Psoas muscle (tissue), 7 donors: ENCODE measurements at regions not wholly inside any gene's neighbourhood (a gene's known extent, or its start where the extent isn't known, plus 50 kb on each side); places are given as distances from the start of the nearest gene placed in this dataset.

ENCODE experiments used
- ATAC-seq, 4 donors: fragments of 200-7000 bp; cut with Tn5 transposase; one replicate each; pipeline ENCODE4 v1.9.1; 2020; ENCODE audit warnings: moderate library complexity in 3 of 4, mild to moderate bottlenecking in 2 of 4
- DNase-seq, 2 donors: peaks; one replicate each; pipeline ENCODE4 v3.0.0-alpha.2; 2020
- H3K27ac ChIP-seq: fragments of 200-600 bp; one replicate; pipeline ENCODE4 v1.8.0; 2022
- H3K27me3 ChIP-seq, 3 donors: fragments of 200-600 bp in 1 of 3; one replicate each; pipeline versions ENCODE4 v1.6.1 to v1.8.0; 2013 to 2022; ENCODE audit warnings: low read length in 2 of 3, mild to moderate bottlenecking in 2 of 3, moderate library complexity in 1 of 3; ENCODE audit not compliant: insufficient read depth in 3 of 3
- H3K36me3 ChIP-seq, 2 donors: fragments of 200-600 bp in 1 of 2; one replicate each; pipeline versions ENCODE4 v1.6.1 to v1.8.0; 2013 to 2022; ENCODE audit warnings: low read depth in 1 of 2, mild to moderate bottlenecking in 1 of 2, moderate library complexity in 1 of 2; ENCODE audit not compliant: insufficient read depth in 1 of 2
- H3K4me1 ChIP-seq: fragments of 200-600 bp; one replicate; pipeline ENCODE4 v1.8.0; 2022
- H3K4me3 ChIP-seq: fragments of 200-600 bp; one replicate; pipeline ENCODE4 v1.8.0; 2022; ENCODE audit warnings: mild to moderate bottlenecking
- H3K9me3 ChIP-seq: fragments of 200-600 bp; one replicate; pipeline ENCODE4 v1.8.0; 2022
- CTCF ChIP-seq: fragments of 200-600 bp; IDR thresholded peaks from one replicate; pipeline ENCODE4 v1.8.0; 2022; ENCODE audit warnings: antibody characterized with exemption
- WGBS, 3 donors: extraction: QIAGEN DNeasy Blood & Tissue Kit; methylation state at CpG; one replicate each; pipeline versions ENCODE4 v1.1.6 to v1.1.7; 2013; 5-methylcytosine and 5-hydroxymethylcytosine counted together
- intact Hi-C, 2 donors: fragments of 100-400 bp; cut with DNase I; formaldehyde crosslinking; loops; one replicate each; pipeline versions ENCODE4 v1.11.0 to v1.14.2; 2022
- donor health status: healthy with polysubstance abuse.
- donor health status: DM: no; HTN: no; CAD: no; lungs with moderate emphysema.
- donor health status: Bipolar disorder and iron deficiency.
- donor health status: healthy.
- donor health status: DM: yes; HTN: yes; CAD: no.
- donor health status: DM: no; HTN: no; CAD: no.
- donor health status: DM: yes; HTN: yes; CAD: no.

- Histone ChIP-seq H3K4me3 (no peak overlapping the region), H3K27ac (no peak overlapping the region), H3K27me3 (peaks cover 0 to 65% (median 22%) of the 10 kb centered on the region in 3 donors), H3K4me1 (no peaks in the 10 kb centered on the region), H3K36me3 (no peaks in the 10 kb centered on the region), H3K9me3 (no peaks in the 10 kb centered on the region)
- DNase-seq = peak in 1 of 2 donors; percentile 42
- TF ChIP-seq CTCF = no peak
- WGBS, 3 donors = 81 to 85% (median 82%) methylated on average over 20 of the region's 20 CpGs
- intact Hi-C loops = no loop called here
- no peak for ATAC-seq
Measured at GRCh38 chr4:3705236-3705987, 60.8 kb upstream of the ADRA2C start.

DNA sequence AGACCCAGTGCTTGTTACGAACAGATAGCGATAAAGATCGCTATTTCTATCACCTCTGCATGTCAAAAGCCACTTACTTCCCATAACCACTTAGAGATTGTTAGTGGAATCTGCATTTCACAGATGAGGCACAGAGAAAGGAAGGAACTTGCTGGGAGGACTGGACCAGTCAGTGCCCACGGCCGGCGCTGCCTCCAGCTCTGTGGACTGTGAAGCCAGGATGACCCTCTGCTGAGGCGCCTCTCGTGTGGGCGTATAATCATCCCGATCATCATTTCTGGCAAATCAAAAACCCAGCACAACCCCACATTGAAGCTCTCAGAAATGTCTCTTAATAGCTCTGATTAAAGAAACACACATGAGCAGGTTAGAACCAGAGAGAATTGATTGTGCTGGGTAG is 61.5 kb upstream of the ADRA2C start:
- 70 to 78% (median 74%) methylated on average over 10 of the region's 10 CpGs for WGBS, 3 donors
- no peak overlapping the region for H3K27ac ChIP-seq
- H3K4me3 ChIP-seq = no peak overlapping the region
- no peaks in the 10 kb centered on the region for H3K4me1 ChIP-seq
- TF ChIP-seq CTCF = no peak
- no peaks in the 10 kb centered on the region for H3K9me3 ChIP-seq
- no peak for DNase-seq
- intact Hi-C loops = no loop called here
- ATAC-seq = no peak
- peaks cover 0 to 65% (median 25%) of the 10 kb centered on the region in 3 donors for H3K27me3 ChIP-seq
- no peaks in the 10 kb centered on the region for H3K36me3 ChIP-seq

GRCh38 chr4:3703677-3704521 is 62.3 kb upstream of the ADRA2C start:
- TF ChIP-seq CTCF = no peak
- Histone ChIP-seq H3K36me3 (no peaks in the 10 kb centered on the region), H3K9me3 (no peaks in the 10 kb centered on the region), H3K27ac (no peak overlapping the region), H3K27me3 (peaks cover 0 to 71% (median 28%) of the 10 kb centered on the region in 3 donors), H3K4me1 (no peaks in the 10 kb centered on the region), H3K4me3 (no peak overlapping the region)
- WGBS, 3 donors = 44 to 46% (median 44%) methylated on average over 28 to 29 of the region's 29 CpGs
- intact Hi-C loops = no loop called here
- peak in 1 of 2 donors; percentile 36 for DNase-seq
- ATAC-seq = no peak

- no peak overlapping the region for H3K27ac ChIP-seq
- peak in 1 of 2 donors; percentile 14 for DNase-seq
Measured at GRCh38 chr4:3703343-3703676, 62.9 kb upstream of the ADRA2C start.

More at GRCh38 chr4:3703343-3703676, 62.9 kb upstream of the ADRA2C start:
- no peaks in the 10 kb centered on the region for H3K4me1 ChIP-seq
- ATAC-seq = no peak
- H3K36me3 ChIP-seq = no peaks in the 10 kb centered on the region
- WGBS, 3 donors = 53 to 73% (median 60%) methylated on average over 4 to 5 of the region's 5 CpGs
- no peaks in the 10 kb centered on the region for H3K9me3 ChIP-seq
- intact Hi-C loops = no loop called here
- H3K4me3 ChIP-seq = no peak overlapping the region
- no peak for TF ChIP-seq CTCF
- peaks cover 0 to 72% (median 31%) of the 10 kb centered on the region in 3 donors for H3K27me3 ChIP-seq
